ENCODE measurements at regions not wholly inside any gene's neighbourhood (a gene's known extent, or its start where the extent isn't known, plus 50 kb on each side); places are given as distances from the start of the nearest gene placed in this dataset.

- no peak for DNase-seq (ENCODE audit: low read depth, low spot score)
- Histone ChIP-seq H3K9me3 (ENCODE audit: control insufficient read depth, insufficient read depth, low read length) (no peaks in the 10 kb centered on the region; the same call in 1 of the 2 replicates), H3K27me3 (ENCODE audit: control insufficient read depth, insufficient read depth, low read length) (no peaks in the 10 kb centered on the region), H3K4me3 (ENCODE audit: low read depth, low read length) (no peak overlapping the region), H3K27ac (ENCODE audit: low read depth, low read length) (no peak overlapping the region)
- no peak for TF ChIP-seq CTCF (IDR thresholded peaks at IDR 0.05; ENCODE audit: low read depth, low read length)
- ChIA-PET CTCF (interaction anchor here (3.5 kb wide), 1 partner anchor 11 kb away, joined by 20 read pairs; no protein-coding TSS in a partner anchor), POLR2A (no interaction called here)
Observed at GRCh38 chr20:60200305-60200918, 242.2 kb downstream of the CDH26 start.

DNA sequence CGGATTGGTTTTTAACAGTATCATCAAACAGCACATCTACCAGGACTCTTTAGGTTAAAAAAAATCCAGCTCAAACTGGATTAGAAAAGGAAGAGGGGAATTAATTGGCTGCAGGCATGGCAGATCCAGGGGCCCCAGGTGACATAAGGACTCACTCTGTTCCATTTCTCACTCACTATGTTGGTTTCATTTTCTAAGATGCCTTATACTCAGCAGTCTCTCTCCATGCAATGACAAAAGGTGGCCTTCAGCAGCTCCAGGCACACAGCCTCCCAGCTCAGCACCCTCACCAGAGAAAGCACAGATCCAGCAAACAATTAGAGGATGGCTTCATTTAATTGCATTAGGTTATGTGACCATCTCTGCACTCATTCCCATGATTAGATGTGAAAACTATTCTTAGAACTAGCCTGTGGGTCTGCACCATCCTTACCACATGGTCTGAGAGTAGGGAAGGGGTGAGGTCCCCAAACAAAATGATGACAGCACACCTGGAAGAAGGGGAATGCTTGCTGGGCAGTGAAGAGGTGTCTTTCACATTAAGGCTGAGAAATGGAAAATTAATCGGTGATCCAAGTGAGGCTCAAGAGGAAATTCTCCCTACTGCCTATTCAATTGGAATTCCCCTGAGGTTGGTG lies 243.1 kb downstream of the CDH26 start:
- ChIA-PET POLR2A (no interaction called here), CTCF (interaction anchor here (3.5 kb wide), 1 partner anchor 10 kb away, joined by 20 read pairs; no protein-coding TSS in a partner anchor)
- H3K27ac ChIP-seq (ENCODE audit: low read depth, low read length) = no peak overlapping the region
- no peaks in the 10 kb centered on the region; the same call in 1 of the 2 replicates for H3K9me3 ChIP-seq (ENCODE audit: control insufficient read depth, insufficient read depth, low read length)
- DNase-seq (ENCODE audit: low read depth, low spot score) = no peak
- no peaks in the 10 kb centered on the region for H3K27me3 ChIP-seq (ENCODE audit: control insufficient read depth, insufficient read depth, low read length)
- H3K4me3 ChIP-seq (ENCODE audit: low read depth, low read length) = no peak overlapping the region
- no peak for TF ChIP-seq CTCF (IDR thresholded peaks at IDR 0.05; ENCODE audit: low read depth, low read length)

GRCh38 chr20:60202046-60202445 lies 243.8 kb downstream of the CDH26 start:
- no peak for DNase-seq (ENCODE audit: low read depth, low spot score)
- no peaks in the 10 kb centered on the region; the same call in 1 of the 2 replicates for H3K9me3 ChIP-seq (ENCODE audit: control insufficient read depth, insufficient read depth, low read length)
- ChIA-PET POLR2A (no interaction called here), CTCF (interaction anchor here (0.7 to 3.5 kb wide), 3 partner anchors 9 to 252 kb away, joined by 3 to 20 read pairs (median 3); no protein-coding TSS in a partner anchor)
- H3K27ac ChIP-seq (ENCODE audit: low read depth, low read length) = no peak overlapping the region
- TF ChIP-seq CTCF (IDR thresholded peaks at IDR 0.05; ENCODE audit: low read depth, low read length) = no peak
- H3K27me3 ChIP-seq (ENCODE audit: control insufficient read depth, insufficient read depth, low read length) = no peaks in the 10 kb centered on the region
- H3K4me3 ChIP-seq (ENCODE audit: low read depth, low read length) = no peak overlapping the region

GRCh38 chr20:60203451-60203850 lies 245.2 kb downstream of the CDH26 start:
- Histone ChIP-seq H3K27ac (ENCODE audit: low read depth, low read length) (no peak overlapping the region), H3K4me3 (ENCODE audit: low read depth, low read length) (no peak overlapping the region), H3K9me3 (ENCODE audit: control insufficient read depth, insufficient read depth, low read length) (no peaks in the 10 kb centered on the region; the same call in 1 of the 2 replicates), H3K27me3 (ENCODE audit: control insufficient read depth, insufficient read depth, low read length) (no peaks in the 10 kb centered on the region)
- ChIA-PET POLR2A (no interaction called here), CTCF (interaction anchor here (0.7 to 3.5 kb wide), 3 partner anchors 8 to 253 kb away, joined by 3 to 20 read pairs (median 3); no protein-coding TSS in a partner anchor)
- TF ChIP-seq CTCF (IDR thresholded peaks at IDR 0.05; ENCODE audit: low read depth, low read length) = no peak
- no peak for DNase-seq (ENCODE audit: low read depth, low spot score)

DNA sequence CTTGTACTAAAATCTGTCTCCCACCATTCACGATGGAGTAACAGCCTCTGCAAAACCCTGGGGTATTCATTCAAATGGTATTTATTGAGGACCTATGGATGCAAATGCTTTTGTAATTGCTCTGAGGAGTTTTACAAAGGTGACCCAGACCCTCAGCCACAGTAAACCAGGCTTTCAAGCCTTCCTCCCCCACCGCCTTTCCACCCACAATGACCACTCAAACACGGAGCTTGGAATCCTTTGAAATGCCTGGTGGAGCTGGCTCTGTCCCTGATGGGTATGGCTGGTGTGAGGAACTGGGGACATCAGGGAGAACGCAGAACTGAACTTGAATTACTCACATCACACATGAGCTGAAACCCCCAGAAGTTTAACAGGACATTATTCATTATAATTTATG lies 246.4 kb downstream of the CDH26 start:
- Histone ChIP-seq H3K27me3 (ENCODE audit: control insufficient read depth, insufficient read depth, low read length) (peaks cover 5% of the 10 kb centered on the region), H3K27ac (ENCODE audit: low read depth, low read length) (no peak overlapping the region), H3K9me3 (ENCODE audit: control insufficient read depth, insufficient read depth, low read length) (no peaks in the 10 kb centered on the region; the same call in 1 of the 2 replicates), H3K4me3 (ENCODE audit: low read depth, low read length) (no peak overlapping the region)
- ChIA-PET CTCF (interaction anchor here (1.0 kb wide), 1 partner anchor 147 kb away, joined by 3 read pairs; no protein-coding TSS in a partner anchor), POLR2A (interaction anchor here (0.7 kb wide), 1 partner anchor 146 kb away, joined by 4 read pairs; no protein-coding TSS in a partner anchor)
- no peak for TF ChIP-seq CTCF (IDR thresholded peaks at IDR 0.05; ENCODE audit: low read depth, low read length)
- no peak for DNase-seq (ENCODE audit: low read depth, low spot score)

Data from AG04450 (cell line).